ENCODE measurements at regions not wholly inside any gene's neighbourhood (a gene's known extent, or its start where the extent isn't known, plus 50 kb on each side); places are given as distances from the start of the nearest gene placed in this dataset.

DNA sequence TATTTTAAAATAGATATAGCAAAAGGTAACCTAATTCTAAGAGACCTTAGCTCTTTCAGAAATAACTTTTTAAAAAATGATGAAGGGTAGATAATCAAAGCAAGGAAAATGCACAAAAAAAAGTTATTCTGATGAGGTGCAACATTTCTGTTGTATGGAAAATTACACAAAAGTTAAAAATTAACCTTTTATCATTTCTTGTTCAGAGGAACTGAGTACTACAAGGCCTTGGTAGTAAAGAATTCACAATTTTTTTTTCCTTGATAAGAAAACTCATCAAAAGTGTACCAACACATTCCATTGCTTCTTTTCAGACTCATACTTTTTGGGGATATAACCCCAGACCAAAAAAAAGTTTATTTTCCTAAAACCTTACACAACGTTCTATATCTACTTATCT lies 213.0 kb downstream of the IL15 start:
- TF ChIP-seq, protein P1, sequence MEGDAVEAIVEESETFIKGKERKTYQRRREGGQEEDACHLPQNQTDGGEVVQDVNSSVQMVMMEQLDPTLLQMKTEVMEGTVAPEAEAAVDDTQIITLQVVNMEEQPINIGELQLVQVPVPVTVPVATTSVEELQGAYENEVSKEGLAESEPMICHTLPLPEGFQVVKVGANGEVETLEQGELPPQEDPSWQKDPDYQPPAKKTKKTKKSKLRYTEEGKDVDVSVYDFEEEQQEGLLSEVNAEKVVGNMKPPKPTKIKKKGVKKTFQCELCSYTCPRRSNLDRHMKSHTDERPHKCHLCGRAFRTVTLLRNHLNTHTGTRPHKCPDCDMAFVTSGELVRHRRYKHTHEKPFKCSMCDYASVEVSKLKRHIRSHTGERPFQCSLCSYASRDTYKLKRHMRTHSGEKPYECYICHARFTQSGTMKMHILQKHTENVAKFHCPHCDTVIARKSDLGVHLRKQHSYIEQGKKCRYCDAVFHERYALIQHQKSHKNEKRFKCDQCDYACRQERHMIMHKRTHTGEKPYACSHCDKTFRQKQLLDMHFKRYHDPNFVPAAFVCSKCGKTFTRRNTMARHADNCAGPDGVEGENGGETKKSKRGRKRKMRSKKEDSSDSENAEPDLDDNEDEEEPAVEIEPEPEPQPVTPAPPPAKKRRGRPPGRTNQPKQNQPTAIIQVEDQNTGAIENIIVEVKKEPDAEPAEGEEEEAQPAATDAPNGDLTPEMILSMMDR (IDR thresholded peaks at IDR 0.05) = no peak
- no peak for TF ChIP-seq POLR2A (IDR thresholded peaks at IDR 0.05)
- Histone ChIP-seq H3K36me3 (no peaks in the 10 kb centered on the region), H3K27ac (no peak overlapping the region), H3K4me3 (replicated peaks in 1 of 3) (no peak overlapping the region), H3K4me1 (peaks cover 0 to 4% of the 10 kb centered on the region in 2 donors), H3K27me3 (no peaks in the 10 kb centered on the region), H3K9me3 (no peaks in the 10 kb centered on the region)
- no peak for DNase-seq
- WGBS, 2 donors = 75 to 80% methylated on average over 1 of the region's 1 CpG
- intact Hi-C loops (cut with DNase I) = no loop called here

GRCh38 chr4:141849778-141850177 lies 213.4 kb downstream of the IL15 start:
- H3K36me3 ChIP-seq = no peaks in the 10 kb centered on the region
- H3K4me3 ChIP-seq (replicated peaks in 1 of 3) = no peak overlapping the region
- H3K4me1 ChIP-seq = peaks cover 0 to 4% of the 10 kb centered on the region in 2 donors
- DNase-seq = no peak
- intact Hi-C loops (cut with DNase I) = no loop called here
- H3K27me3 ChIP-seq = no peaks in the 10 kb centered on the region
- WGBS, 2 donors = 14 to 23% methylated on average over 1 of the region's 1 CpG
- H3K27ac ChIP-seq = no peak overlapping the region
- TF ChIP-seq POLR2A (IDR thresholded peaks at IDR 0.05) = no peak
- no peaks in the 10 kb centered on the region for H3K9me3 ChIP-seq

- Histone ChIP-seq H3K27ac (no peak overlapping the region), H3K4me3 (replicated peaks in 1 of 3) (no peak overlapping the region), H3K9me3 (no peaks in the 10 kb centered on the region), H3K36me3 (no peaks in the 10 kb centered on the region), H3K27me3 (no peaks in the 10 kb centered on the region), H3K4me1 (peaks cover 0 to 4% of the 10 kb centered on the region in 2 donors)
- DNase-seq = no peak
- TF ChIP-seq, protein P1 (IDR thresholded peaks at IDR 0.05) = no peak
- TF ChIP-seq POLR2A (IDR thresholded peaks at IDR 0.05) = no peak
- intact Hi-C loops (cut with DNase I) = no loop called here
- WGBS, 2 donors = 72 to 84% methylated on average over 2 of the region's 2 CpGs
Observed at GRCh38 chr4:141851246-141851891, 215.0 kb downstream of the IL15 start.

DNA sequence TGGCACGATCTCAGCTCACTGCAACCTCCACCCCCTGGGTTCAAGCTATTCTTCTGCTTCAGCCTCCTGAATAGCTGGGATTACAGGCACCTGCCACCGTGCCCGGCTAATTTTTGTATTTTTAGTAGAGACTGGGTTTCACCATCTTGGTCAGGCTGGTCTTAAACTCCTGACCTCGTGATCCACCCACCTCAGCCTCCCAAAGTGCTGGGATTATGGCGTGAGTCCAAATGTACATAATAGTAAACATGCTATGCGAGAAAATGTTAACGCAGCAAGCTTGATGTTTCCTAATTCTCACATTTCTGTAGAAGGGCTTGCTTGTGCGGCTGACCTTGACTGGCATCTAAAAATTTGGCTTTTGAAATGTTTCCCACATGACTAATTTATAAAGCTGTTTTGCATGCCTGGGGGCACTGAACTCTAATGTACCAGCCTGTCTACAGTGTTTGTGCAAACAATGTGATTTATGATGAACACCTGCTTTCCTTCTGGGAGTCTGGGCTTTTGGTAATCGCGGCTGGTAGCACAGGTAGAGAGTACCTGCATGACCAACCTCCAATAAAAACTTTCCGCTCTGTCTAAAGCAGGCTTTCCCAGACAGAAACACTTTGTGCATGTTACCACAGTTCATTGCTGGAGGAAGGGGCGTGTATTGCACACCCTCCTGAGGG lies 216.8 kb downstream of the IL15 start:
- intact Hi-C loops (cut with DNase I) = no loop called here
- no peak overlapping the region for H3K27ac ChIP-seq
- no peaks in the 10 kb centered on the region for H3K36me3 ChIP-seq
- no peaks in the 10 kb centered on the region for H3K9me3 ChIP-seq
- H3K27me3 ChIP-seq = no peaks in the 10 kb centered on the region
- no peak overlapping the region for H3K4me3 ChIP-seq (replicated peaks in 1 of 3)
- WGBS, 2 donors = 71% methylated on average over 12 of the region's 12 CpGs
- DNase-seq = peak in 1 of 2 donors; percentile 9
- TF ChIP-seq, protein P1 (IDR thresholded peaks at IDR 0.05) = no peak
- no peak for TF ChIP-seq POLR2A (IDR thresholded peaks at IDR 0.05)
- peaks cover 0 to 4% of the 10 kb centered on the region in 2 donors for H3K4me1 ChIP-seq

- DNase-seq = no peak
- no peak for TF ChIP-seq POLR2A (IDR thresholded peaks at IDR 0.05)
- TF ChIP-seq, protein P1 (IDR thresholded peaks at IDR 0.05) = no peak
- Histone ChIP-seq H3K27me3 (no peaks in the 10 kb centered on the region), H3K36me3 (no peaks in the 10 kb centered on the region), H3K4me1 (no peaks in the 10 kb centered on the region), H3K4me3 (replicated peaks in 1 of 3) (no peak overlapping the region), H3K9me3 (no peaks in the 10 kb centered on the region), H3K27ac (no peak overlapping the region)
- WGBS, 2 donors = 86 to 91% methylated on average over 1 of the region's 1 CpG
- intact Hi-C loops (cut with DNase I) = no loop called here
Observed at GRCh38 chr4:141858437-141858836, 222.1 kb downstream of the IL15 start.
